SKM-1 treated with dmso at 0.1 percent for 144 hours (cell line): ENCODE measurements at regions not wholly inside any gene's neighbourhood (a gene's known extent, or its start where the extent isn't known, plus 50 kb on each side); places are given as distances from the start of the nearest gene placed in this dataset.
"Not testable (repeated sequence)": the region's sequence is repeated elsewhere in the genome, so short reads cannot be mapped to it uniquely, and the experiment has no call there.

Experiments used
- DNase-seq: peaks from one replicate; lab custom pipeline; 2025; ENCODE audit not compliant: unreplicated experiment; lab: John Stamatoyannopoulos, UW

DNA sequence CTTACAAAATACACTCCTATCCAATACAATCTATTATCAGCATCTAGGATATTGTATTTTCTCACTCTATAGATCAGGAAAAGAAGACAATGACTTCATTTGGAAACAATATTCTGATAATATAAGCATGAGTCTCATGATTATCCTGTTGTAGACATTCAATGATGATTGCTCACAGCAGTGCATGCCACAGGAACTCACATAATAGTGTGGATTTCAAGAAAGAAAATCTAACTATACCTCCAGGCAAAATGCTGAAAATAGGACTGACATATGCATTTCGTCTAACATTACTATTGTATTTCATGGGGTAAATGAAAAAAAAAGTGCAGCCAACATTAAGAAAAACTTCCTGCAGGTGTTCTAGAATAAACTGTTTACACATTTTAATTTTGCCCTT lies 122.6 kb downstream of the POSTN start:
- DNase-seq, result no peak

DNA sequence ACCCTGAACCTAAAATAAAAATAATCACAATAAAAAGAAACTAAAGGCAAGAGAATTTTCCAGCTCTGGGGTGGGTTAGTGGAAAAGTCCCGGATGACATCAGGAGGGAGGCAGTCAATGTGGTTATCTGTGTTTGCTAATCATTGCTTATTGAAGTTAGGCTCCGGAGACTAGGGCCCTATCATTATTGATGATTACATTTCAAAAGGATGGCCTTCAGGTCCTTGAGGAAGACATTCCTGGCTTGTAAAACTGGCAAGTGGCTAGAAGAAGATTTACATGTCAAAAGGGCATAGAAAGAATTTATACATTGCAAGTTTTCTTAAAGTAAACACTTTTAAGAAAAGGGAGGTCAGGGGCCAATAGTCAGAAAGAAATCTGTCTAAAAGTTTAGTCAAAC lies 123.4 kb downstream of the POSTN start:
- DNase-seq, result no peak

DNA sequence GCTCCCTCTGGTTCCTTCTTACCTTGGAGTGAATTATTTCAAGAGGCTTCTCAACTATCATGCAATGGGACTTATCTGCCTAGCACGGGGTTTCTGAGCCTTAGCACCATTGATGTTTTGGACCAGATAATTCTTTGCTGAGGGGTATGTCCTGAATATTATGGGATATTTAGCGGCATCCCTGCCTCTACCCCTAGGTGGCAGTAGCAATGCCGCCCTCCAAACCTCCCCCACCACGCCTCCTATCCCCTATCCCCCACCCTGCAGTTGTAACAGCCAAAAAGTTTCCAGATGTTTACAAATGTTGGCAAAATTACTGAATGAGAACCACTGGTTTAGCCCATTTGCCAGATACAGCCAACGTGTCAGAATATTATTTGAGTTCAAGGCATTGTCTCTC lies 125.5 kb downstream of the POSTN start:
- DNase-seq, result no peak

DNA sequence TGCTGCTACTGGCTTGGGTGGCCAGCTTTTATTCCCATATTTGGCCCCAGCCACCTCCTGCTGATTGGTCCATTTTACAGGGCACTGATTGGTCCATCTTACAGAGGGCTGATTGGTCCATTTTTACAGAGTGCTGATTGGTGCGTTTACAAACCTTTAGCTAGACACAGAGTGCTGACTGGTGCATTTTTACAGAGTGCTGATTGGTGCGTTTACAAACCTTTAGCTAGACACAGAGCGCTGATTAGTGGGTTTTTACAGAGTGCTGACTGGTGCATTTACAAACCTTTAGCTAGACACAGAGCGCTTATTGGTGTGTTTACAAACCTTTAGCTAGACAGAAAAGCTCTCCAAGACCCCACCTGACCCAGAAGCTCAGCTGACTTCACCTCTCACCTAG lies 126.3 kb downstream of the POSTN start:
- DNase-seq, result not testable (repeated sequence)

DNA sequence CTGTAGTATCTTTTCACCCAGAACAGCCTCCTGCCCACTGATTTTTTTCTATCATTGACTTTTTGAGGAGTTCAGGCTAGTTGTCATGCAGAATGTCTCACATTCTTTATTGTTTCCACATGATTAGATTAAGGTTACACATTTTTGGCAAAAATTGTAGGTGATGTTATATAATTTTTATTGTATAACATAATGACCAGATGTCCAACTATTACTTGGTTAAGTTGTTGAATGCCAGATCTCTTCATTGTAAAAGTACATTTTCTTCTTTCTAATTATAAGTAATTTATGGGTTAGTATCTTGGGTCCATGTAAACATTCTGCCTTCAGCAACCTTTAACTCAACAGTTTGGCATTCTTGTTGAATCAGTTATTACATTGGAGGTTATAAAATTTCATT lies 138.4 kb downstream of the POSTN start:
- DNase-seq, result no peak

DNA sequence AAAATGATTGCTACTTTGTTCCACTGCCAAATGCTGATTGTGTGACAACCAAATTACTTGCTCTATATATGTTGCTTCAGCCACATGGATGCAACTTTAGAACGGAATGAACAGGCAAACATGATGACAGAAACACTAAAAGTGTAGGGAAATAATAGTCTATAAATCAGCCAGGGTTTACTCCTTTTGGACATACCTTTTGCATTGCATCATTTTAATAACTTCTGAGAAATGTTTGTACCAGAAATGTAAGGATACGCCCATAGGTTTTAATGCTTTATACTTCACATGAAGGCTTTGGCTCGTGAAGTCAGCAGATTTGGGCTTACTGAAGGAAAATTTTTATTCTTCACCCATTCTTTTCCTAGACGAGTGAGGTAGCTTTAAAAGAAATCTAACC lies 141.0 kb downstream of the POSTN start:
- DNase-seq, result no peak

DNA sequence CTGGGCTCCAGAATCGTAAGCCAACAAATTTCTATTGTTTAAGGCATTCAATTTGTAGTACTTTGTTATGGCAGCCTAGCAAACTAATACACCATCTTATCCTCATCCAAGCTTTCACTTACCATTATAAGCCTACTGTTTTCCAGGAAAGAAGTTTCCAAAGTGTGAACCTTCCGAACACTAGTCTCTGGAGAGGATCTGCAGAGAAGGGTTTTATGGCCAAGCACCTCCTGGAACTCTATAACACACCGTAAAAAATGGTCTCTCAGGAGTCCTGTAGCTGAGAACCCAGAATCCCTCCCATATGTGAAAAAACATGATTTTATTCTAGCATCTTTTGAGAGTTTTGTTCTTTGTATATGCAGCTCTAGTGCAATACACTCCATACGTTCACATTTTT lies 142.1 kb downstream of the POSTN start:
- no peak for DNase-seq

DNA sequence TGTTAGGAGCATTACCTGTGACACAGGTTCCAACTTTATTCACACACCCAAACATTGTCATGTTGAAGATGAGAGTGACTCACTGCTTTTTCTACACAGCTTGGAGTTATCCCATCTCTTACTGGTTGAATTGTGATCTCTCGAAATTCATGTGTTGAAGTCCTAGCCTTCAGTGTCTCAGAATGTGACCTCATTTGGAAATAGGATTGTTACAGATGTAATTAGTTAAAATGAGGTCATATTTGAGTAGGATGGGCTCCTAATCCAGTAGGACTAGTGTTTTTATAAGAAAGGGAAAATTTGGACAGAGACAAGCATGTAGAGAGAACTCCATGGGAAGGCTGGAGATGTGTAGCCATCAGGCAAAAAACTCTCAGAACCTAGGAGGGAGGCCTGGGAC lies 142.5 kb downstream of the POSTN start:
- DNase-seq, result no peak

DNA sequence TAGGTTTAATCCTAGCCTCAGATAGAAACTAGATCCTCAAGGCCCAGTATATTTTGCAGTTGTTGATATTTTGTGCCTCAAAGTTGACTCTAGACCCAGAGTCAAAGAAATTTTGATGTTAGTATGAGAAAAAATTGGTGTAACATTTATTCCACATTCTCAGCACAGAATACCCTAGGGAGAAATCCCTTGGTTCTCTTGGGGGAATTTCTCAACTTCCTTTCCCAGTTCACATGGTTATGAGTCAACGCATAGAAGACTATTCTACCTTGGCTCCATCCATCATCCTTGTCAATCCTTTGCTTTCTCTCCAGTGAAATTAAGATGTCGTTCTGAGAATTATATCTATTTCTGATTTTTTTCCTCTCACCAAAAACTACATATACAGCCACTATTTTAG lies 145.3 kb downstream of the POSTN start:
- DNase-seq, result no peak

DNA sequence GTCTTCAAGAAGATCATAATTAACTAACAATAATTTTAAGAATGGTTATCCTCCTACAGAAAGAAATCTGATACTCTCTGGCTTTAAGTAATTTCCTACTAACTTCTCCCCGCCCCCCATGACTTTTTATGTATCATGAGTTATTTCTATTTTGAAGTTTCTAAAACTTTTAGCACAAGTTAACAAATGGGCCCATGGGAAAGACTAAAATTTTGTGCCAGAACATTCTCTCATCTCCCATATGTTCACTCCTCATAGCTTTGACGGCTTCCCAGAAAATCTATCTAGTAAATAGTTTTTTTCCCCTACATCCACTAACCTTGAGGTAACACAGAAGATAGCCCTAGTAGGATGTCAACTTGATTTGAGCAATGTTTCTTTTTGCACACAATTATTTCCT lies 148.3 kb downstream of the POSTN start:
- no peak for DNase-seq

DNA sequence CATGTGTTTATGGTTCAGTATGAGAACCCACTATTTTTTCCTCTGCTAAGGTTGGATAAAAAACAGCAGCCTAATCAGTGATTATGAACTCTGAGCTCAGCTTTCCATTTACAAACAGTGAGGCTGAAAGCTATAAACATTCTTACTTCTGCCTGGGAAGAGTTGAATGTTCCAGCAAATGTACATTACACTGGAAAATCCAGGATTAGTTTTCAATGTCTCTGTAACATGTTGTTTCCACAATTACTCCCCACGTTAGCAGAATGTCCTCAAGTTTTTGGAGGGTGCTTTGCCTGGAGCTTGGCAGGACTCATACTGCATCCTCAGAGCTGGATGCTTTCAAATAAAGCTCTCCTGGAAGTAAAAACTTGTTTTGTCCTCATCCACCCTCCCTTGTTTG lies 150.4 kb downstream of the POSTN start:
- DNase-seq, result no peak

DNA sequence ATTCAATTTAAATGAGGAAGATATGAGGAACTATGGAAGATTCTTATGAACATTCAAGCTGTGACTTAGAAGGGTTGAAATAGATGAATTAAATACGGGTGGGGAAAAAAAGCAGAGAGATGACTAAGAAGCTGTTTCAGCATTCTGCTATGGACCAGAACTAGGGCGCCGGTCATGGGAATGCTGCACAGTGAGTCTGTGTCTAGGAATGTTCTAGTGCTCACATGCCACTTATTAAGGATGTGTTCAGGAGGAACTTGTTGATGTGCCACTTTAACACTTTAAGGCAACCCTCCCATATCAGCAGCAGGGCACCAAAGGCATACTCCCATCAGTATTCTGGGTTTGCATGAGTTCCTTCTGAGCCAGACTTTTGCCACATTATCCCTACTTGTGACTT lies 152.1 kb downstream of the POSTN start:
- DNase-seq, result no peak

DNA sequence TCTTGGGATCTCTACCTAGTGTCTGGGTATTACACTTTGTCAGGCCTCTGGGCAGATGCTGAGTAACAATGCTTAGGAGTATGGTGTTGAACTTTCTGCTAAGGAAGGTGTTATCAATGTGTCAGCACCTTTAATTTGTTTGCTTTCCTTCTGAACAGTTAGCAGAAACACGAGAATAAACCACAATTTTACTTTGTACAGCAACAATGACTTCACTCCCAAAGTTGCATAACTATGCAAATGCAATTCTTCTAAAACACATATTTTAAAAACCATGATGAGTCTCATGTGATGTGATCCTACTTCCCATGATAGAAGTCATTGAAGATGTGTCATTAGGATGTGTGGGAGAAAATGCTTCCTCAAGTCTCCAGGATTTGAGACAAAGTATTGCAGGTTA lies 155.0 kb downstream of the POSTN start:
- no peak for DNase-seq

DNA sequence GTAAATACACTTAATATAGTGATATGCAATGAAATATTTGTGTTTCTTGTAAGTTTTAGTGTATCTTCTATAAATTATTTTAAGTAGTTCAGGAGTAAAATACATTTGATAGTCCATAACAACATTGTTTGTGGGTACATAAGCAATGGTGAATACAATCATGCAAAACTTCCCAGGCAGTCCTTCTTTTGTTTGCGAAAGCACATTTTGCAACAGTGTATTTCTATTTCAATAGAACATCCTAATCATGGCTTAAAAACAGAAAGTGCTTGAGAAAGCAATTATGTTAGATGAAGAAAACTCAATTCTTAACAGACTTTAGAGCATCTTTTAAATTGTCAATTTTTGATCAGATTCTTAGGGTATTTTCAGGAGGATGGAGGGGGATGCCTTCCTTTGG lies 155.6 kb downstream of the POSTN start:
- no peak for DNase-seq

DNA sequence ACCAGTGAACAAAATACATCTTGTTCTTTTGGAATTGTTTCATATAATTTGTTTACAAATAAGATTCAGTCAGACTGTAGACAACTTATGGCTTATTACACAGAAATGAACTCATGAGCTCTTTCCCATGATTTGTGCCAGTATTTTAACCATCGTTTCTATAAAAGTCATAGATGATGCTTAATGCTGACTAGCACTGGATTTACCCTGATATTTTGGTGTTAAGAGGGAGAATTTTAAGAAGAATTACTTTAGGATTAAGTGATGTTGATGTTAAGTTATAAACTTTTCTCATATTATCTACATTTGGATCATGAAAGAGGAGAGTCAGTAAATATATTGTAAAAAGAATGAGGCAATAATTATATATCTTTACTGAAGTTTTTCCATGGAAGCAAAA lies 162.7 kb downstream of the POSTN start:
- no peak for DNase-seq

DNA sequence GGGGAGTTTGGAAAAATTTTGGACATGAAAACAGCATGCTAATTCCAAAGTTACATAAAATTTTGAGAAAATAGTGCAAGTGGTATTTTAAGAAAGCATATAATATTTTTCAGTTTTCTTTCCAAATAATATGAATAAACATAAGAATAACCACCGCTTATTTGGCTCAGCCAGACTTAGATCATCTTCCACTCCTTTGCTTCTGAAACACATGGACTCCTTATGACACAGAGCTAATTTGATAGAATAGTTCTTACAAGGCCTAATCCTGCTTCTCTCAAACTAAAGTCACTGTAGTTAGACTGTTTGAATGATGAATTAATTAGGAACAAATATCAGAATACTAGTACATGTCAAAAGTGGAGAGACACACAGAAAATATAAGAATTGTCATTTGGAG lies 165.5 kb downstream of the POSTN start:
- DNase-seq, result no peak

DNA sequence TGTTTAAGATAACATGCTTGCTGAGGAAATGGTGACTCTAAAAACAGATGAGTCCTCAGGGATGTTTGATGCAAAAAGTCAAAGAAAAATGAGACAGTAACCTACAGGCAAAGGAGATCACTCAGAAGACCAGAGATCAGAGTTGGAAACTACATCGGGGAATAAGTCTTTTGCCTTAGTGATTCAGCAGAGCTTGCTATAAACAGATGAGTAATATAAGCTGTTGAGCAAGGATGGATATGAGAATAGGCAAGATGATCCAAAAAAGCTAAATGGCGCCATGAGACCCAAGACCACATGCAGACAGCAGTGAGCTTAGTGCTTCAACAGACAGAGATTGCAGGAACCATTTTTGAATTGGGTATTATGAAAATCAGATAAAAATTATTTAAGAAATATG lies 168.6 kb downstream of the POSTN start:
- no peak for DNase-seq

DNA sequence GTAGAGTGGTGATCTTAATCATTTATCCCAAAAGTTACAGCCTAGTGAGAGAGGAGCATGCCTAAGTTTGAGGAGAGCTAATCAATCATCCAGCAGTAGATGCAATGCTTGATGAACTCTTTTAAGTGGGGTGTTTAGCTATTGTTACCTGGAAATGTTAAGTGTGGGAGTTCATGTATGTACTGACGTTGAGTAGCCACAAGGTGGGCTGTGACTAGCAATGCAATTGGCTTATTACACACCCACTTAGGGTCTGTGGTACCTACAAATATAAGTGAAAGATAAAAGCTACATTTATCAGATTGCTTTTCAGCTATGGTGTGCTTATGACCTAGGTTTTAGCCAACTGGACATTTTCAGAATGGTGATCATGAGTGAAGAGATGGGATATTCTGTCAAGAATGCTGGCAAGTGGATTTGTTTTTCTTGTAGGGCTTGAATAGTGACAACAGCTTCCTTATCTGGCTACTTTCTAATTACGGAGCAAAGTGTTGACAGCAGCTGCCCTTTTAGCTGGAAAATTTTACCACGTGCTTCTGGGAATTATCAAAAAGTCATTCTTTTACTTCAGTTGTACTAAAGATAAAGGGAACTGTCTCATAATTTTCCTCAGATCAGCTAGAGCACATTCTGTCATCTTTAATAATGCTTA lies 170.6 kb downstream of the POSTN start:
- DNase-seq, result no peak

DNA sequence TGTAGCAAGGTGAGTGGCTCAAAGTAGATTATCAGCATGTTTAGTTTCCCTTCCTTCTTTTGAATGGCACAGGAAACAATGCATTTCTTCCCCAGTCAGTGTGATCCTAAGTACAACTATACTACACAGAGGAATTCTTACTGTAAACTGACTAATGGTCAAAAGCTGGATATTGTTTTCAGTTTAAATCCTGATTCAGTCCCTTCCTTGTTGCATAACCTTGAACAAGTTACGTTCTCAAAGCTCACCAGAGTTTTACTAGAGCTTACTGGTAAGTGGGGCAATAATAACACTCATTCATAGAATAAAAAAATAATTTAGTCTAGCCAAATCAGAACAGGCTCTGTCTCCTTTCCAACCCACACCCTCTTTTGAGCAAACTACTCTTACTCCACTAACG lies 180.1 kb downstream of the POSTN start:
- DNase-seq, result no peak

DNA sequence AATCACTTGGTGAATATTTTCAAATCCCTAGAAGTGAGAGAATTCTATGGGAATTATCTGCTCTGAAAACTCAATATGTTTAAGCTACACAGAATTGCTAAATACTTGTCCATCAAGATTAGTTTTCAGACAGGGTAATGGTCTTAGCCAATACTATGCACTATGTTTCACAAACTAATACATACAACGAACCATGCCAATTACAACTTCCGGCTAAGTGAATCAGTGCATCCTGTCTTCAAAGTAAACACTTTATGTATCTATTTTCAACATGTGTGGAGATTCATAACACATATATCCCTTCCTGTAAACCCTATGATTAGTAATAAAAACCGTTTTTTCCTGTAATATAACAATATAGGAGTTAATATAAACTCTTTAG lies 181.5 kb downstream of the POSTN start:
- DNase-seq, result no peak

DNA sequence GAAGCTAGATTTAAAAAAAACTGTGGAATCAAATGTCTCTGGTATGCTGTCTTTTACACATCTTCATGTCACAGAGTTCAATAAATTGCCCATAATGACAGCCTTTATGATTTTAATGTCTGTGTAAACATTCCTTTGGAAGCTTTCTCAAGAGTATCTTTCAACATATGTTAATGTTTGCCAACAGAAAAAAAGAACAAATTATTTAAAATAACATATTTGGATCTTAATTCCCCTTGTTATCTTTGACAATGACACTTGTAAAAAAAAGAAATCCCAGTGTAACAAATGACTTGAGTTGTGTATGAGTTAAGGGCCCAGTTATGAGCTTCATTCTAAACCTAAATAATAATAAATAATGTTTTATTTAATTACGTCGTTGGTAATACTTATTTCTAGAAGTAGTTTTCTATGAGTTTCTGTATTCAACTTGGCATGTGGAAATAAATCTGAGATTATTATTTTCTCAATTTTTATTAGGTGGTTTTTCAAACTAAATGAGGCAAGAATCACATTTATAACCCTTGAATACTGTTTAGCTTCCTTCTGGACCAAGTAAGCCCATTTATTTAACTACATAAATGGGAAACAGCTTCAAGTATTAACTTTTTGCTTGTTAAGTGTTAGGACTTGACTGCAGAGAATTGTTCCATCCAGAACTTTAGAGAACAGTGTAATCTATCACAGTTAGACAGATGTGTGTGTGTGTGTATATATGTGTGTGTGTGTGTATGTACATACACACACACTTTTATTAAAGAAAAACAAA lies 182.1 kb downstream of the POSTN start:
- DNase-seq, result no peak

DNA sequence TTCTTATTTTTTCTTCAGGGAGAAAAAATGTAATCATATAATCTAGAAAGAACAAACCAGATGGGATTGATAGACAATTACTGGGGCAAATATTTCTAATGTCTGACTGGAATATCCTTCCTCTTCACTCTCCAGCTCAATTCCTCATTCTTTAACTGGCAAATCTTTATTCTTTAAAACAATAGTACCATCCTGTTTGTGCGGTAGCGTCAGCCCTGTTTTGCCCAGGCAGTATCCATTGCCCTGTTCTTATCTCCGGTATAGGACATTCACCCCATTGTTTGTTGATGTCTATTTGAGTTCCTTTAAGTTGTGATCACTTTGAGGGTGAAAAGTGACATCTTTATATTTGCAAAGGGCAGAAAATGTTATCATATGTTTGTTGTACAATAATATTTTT lies 185.4 kb downstream of the POSTN start:
- DNase-seq, result no peak
